Fibroblast of the conjunctiva (primary cell): ENCODE measurements at regions not wholly inside any gene's neighbourhood (a gene's known extent, or its start where the extent isn't known, plus 50 kb on each side); places are given as distances from the start of the nearest gene placed in this dataset.
"Not testable (repeated sequence)": the region's sequence is repeated elsewhere in the genome, so short reads cannot be mapped to it uniquely, and the experiment has no call there.

Experiments
- DNase-seq: peaks from one replicate; pipeline ENCODE4 v3.0.0-alpha.2; 2010; ENCODE audit warnings: low read depth

DNA sequence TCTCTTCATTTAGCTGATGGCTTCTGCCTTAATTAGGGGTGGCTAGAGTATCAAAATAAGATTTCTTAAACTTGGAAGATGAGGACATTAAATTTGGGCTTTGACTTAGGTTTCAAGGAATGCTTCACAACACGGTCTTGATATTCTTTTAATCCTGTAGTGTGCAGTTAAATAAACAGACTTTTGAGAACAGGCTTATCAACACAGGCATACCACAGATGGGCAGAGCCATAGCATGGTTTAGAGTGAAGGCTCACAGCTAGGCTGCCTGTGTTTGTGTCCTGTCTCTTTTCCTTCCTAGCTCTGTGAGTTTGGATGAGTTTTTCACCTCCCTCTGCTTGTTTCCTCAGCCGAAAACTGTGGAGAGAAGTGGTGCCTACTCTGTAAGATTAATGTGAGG, 102.3 kb upstream of the IPO9 start:
- no peak for DNase-seq

DNA sequence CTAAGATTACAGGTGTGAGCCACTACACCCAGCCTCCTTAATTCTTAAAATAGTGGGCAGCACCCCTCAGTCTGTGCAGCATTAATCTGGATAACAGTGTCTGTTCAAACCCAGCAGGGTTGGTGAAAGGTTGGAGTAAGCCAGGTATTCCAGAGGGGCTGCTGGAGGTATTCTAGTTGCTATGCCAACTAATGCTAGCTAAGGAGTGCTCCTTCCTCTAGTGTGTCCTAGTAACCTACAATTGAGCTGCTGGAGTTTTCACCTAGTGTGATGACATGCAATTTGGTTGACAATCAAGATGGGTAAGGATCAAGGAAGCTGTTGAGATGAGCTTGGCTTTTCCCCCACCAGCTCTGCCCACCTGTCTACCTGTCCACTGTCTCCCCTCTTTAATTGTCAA, 100.2 kb upstream of the IPO9 start:
- DNase-seq = no peak

DNA sequence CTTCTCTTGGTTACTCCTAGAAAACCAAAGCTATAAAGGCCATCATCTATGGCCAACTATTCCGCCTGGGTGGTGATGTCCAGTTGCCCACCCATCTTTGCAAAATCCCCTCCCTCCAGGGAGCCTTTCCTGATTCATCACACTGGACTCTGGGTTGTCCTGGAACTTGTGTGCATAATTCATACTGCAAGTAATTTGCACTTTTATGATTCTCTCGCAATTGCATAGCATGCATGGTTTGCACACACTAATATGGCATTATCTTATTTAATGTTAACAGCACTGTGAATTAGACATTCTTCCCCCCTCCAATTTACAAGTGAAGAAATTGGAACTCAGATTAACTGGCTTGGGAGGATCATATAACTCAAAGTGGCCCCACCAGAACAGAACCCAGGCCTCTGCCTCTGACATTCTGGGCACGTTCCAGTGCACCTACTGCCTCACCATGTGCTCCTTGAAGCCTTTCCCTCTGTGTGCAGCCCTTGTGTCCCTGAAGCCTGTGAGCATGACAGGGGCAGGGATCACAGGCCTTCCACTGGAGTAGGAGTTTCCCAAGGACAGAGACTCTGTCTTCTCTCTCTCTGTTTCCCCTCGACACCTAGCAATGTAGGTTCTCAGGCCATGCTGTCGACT, 98.9 kb upstream of the IPO9 start:
- DNase-seq = no peak

DNA sequence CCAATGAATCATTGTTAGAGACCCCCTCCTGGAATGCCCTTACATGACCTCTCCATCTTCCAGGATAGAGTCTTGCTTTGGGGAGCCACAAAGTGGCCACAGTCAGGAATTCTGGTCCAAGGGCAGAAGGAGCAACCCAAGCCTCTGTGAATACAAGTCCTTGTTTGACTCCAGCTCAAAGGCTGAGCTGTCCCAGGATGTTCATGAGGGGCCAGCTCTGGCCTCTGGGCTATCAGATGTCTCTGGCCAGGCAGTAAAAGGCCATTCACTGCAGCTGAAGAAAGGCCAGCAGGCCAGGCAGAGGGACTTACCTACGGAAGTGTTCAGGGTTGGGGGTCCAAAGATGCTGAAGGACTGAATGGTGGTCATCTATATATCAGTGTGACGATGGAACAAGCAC, 98.3 kb upstream of the IPO9 start:
- no peak for DNase-seq

DNA sequence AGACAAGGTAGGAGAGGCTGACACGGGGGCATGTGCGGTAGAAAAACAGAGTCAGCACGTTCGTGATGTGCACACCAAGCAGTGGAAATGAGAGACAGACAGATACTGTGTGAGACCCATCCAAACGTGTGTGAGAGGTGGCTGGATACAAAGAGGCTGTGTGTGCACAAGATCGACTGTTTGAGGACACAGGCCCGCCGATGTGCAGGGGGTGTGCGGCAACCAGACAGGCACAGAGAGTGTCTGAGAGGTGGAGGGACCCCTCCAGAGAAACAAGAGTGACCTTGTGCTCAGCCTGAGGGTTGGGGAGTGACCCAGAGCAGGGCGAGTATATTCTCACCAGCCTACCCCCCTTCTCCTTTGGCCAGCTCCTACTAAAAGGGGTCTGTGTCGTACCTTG, 97.8 kb upstream of the IPO9 start:
- DNase-seq = no peak

DNA sequence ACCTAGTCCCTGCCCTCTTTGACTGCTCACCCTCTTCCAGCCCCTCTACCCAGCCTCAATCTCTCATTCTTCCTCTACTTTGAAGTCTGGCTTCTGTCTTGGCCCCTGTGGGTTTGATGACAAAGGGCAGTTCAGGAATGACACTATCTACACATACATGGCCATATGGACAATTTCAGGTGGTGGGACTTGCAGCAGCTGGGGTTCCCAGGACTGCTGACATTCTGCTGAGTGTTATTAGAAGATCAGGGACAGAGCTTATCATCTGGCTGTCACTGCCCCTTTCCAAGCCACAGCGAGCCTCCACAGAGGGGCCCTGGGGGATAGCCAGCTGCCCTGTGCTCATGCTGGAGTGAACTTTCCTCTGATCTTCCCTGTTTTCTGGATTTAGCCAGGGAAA, 97.4 kb upstream of the IPO9 start:
- no peak for DNase-seq

DNA sequence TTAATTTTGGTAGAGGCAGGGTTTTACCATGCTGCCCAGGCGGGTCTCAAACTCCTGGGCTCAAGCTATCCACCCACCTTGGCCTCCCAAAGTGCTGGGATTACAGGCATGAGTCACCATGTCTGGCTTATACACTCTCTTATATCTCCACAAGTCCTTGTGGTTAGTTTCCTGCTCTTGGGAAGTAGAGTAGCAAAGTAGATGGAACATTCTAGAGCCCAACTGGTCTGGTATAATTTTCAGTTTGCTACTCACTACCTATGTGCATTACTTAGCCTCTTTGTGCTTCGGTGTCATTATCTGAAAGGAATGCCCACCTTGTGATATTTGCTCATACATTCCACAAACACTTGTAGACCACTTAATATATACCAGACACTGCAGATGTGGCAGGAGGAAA, 96.6 kb upstream of the IPO9 start:
- DNase-seq = no peak

DNA sequence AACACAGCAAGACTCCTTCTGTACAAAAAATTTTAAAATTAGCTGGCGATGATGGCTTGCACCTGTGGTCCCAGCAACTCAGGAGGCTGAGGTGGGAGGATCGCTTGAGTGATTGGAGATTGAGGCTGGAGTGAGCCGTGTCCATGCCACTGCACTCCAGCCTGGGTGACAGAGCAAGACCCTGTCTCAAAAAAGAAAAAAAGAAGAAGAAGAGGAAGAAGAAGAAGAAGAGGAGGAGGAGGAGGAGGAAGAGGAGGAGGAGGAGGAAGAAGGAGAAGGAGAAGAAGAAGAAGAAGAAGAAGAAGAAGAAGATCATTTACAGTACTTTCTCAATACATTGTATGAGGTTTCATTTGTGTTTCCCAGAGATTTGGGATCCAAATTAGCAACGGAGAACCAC, 94.7 kb upstream of the IPO9 start:
- DNase-seq = not testable (repeated sequence)

DNA sequence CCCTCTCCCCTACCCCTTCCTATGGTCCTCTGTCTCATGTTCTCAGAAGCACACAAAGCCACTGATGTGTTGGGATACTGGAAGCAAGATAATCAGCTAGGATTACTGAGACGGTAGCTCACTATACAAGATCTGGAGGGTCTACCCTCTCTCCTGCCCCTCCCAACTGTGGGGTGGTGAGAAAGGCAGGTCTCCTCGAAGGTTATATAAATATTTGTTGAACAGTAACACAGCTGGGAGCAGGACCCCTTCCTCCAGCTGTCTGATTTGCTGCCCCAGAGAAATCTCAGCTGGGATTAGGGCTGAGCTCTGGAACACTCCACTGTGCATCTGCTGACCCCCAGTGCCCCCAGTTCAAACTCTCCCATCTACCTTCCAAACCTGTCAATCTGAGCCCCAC, 94.2 kb upstream of the IPO9 start:
- no peak for DNase-seq

DNA sequence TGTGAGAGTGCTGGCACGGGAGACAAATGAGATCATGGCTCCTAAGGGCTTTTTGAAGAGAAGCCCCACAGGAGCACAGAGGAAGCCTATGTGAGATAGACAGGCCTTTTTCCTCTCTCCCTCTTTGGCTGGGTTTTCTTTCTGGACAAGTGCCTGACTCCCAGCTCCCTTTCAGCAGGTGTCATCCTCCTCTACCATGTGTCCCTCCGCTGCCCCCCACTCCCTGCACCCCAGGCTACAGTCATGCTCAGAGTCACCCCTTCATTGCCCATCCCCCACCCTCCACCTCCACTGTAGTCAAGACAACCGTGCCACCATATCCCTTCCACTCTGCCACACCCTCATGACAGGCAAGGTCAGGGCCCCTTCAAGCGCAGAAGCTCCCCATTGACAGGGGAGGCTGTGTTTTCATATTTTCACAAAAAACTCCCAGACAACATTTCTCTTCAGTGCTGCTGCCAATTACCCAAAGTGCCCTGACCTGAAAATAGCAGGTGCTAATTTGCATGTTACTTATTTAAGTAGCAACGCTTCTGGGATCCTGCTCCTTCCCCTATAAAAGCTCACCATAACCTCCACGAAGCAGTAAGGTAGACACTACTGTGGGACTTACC, 92.1 kb upstream of the IPO9 start:
- DNase-seq = no peak

DNA sequence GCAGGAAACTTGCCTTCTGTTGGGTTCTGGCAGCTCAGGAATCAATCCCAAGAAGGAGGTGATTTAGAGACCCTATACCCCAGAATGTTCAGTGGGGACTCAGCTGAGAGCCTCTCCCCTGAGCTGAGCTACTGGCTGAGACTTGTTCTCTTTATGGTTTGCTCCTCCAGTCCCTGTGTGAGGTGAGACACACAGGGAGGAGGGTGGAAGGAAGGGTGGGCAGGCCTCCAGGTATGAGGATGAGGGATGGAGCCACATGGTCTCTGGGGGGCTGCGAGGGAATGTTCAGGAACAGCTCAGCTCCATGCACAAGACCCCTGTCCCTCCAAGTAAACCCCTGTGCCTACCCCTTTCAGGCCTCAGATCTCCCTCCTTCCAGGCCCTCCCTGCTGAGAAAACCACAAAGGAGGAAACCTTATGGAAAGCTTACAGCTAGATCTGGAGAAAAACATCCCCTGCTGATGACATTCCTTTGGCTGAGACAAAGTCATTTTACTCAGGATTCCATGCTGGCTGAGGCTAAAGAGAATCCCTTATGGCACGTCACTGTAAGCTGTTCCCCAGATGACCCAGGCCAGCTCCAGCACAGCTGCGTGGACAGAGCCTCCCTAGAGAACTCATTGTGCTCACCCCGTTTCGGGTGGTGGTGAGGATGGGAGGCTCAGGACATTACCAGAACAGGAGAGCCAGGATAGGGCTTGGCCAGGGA, 91.5 kb upstream of the IPO9 start:
- DNase-seq = no peak

DNA sequence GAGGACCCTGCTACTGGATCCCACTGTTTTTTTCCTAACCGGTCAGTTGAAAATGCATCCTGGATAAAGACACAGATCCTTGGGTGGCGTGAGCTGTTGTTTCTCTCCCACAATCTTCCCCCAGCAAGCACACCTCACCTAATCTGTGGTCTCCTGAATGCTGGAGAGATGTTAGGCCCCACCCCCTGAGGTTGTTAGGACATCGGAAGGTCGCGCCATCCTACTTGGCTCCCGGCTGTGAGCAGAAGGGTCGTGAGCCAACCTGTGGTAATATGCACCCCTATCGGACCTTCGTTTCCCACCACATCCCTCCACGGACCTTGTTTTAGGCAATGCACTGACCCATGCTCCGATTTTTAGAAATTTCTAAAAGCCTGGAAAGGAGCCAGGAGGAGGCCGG, 89.9 kb upstream of the IPO9 start:
- no peak for DNase-seq

DNA sequence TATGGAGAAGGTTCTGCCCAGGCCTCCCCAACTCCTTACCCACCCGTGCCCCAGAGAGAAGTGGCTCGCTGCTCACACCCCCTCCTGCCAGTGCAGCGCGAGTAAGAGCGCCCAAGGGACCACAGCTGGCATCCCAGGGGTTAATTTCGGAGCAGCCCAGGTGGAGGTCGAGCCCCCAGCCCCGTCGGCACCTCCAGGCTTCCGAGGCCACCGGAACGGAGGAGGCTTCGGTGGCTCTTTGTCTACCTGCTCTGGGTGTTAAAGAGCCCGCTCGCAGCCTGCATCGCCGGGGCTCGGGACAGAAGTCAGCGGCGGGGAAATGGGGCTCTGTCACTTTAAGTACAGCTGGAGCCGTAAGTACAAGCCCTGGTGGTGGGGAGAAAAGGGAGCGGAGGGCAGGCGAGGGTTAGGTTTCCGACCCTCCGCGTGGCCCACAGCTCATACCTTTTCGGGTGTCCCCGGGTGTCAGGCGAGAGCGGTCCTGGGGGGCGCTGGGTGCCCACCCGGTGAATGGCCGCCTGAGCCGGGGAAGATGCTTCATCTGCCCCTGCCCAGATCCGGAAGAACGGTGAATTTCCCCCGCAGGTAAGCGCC, 89.4 kb upstream of the IPO9 start:
- no peak for DNase-seq

DNA sequence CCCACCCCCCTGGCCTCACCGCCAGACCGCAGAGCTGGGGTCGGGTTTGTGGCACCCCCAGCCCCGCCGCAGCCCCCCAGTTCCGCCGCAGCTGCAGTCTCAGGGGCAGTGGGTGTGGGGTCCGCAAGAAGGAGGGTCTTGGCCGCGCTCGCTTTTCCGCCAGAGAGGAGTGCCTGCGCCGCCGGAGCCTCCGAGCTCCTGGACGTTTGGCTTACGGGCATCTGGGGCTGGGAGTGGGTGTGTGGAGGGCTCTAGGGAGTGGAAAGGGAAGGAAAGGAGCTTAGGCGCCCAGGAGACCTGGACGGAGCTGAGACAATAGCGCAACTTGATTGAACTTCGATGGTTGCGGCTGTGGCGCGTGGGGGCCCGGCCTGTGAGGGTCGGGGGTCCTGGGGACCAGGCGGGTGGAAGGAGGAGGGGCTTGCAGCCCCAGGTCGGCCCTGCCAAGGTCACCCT, 88.8 kb upstream of the IPO9 start:
- no peak for DNase-seq

DNA sequence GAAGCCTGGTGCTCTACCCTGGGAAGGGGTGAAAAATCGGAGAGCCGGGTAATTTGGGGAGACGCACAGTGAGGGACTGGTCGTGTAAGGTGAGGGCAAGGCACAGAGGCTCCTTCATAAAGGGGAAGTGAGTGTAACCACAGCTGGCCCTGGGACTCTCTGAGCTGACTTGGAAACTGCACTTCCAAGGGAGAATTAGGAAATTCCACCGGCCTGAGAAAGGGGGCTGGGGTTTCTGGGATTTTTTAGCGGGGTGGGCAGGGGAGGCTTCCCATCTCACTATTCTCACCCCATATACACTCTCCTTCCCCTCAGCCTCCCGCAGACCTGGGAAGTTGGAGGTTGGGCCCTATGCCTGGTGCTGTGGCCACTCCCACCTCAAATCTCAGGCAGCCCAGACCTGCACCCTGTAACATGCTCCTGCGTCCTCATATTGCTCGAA, 88.3 kb upstream of the IPO9 start:
- DNase-seq = no peak

DNA sequence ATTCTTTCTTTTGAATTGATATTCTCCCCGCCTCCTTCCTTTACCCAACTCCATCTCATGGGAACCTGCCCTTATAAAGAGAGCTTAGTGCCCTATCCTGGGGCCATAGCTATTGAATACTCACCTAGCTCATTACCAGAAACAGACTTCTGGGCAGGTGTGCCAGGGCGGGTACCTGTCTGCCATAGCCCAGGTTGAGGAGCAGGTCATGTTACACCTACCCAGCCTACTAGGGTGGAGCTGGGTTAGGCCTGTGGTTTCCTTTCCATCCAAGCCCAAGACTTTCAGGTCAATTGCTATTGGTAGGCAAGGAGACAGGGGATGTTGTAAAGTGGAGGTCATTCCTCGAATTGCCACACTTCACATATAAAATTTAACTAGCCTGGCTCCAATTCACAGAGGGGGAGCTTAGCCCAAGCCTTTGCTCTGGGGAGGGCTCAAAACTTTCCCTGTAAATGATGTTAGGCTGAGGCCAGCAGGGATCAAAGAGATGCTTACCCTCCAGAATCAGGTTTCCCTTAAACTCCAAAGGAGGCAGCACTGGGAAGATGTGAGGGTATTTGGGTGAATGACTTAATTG, 87.1 kb upstream of the IPO9 start:
- DNase-seq = no peak

DNA sequence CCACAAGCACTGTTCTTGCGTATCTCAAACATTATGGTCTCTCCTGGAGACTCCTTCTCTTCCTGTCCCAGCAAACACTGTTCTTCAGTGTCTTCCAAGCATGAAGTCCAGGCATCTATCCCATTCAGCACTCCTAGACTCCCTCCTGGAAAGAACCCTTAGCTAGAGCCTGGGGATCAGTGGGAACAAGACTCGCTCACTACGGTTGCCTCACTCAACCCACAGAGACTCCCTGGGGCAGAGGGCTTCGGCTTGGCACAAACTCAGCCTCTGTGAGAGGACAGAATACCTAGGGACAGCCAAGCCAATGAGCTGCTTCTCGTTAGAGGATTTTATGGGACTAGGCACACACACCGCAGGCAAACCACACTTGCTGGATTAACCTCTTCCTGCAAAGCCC, 86.5 kb upstream of the IPO9 start:
- DNase-seq = no peak

DNA sequence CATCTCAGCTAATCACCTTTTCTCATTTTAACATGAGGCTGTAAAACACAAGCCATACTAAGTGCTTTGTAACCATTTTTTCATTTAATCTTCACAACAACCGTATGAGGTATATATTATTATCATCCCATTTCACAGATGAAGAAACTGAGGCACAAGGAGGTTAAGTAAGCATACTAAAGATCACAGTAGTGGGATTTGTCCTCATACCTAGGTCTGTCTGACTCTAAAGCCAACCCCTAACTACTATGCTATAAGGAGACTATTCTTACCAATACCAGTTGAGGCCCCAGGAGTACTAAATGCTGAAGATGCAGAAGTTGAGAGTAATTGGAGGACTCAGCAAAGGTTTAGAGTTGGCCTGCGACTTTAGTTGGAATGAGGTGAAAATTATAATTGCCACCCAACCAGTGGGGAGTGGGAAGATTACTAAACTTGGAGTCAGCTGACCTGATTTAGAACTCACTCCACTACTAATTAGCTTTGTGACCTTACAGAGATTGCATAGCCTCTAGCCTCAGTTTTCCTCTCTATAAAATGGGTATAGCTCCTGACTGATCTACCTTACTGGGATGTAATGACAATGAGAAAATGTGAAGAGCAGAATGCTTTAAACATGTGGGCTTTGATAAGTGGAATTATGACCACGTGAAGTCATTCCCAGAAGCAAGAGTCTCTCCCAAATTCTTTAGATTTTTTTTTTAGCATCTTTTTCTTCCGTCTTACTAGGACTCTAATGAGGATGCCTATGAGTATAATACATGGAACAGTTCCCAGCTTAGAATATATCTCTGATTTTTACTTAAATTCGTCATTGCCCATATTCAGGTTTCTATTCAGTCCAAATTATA, 85.8 kb upstream of the IPO9 start:
- DNase-seq = no peak

DNA sequence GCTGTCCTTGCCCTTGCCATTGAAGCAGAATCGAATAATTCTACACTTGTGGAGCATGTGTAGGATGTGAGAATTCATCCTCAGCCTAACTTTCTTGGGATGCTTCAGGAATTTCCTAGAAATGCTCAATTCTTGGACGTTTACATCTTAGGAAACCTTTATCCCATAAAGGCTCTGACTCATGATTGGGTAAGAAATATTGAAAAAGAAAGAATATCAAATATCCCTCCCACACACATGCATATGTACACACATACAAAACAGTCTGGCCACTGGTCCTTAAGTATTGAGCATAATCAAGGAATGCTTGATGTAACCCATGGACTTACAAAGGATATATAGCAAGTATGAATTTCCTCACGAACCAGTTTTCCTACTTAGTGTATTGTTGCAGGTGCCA, 83.9 kb upstream of the IPO9 start:
- no peak for DNase-seq

DNA sequence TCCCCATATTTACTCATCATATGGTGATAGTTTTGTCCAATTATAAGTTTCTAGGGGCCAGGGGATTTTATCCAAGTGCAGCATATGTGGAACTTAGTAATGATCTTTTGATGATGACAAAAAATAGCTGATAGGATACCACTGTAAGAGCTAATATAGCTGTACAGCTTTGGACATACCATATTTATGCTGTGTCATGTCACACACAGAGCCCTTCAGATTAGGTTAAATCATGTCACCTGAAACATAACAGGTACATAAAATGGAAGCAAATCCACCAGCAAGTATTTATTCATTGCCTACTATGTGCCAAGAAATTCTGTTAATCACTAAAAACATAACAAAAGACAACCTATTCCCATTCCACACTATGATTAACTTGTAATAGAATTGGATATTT, 82.8 kb upstream of the IPO9 start:
- no peak for DNase-seq

DNA sequence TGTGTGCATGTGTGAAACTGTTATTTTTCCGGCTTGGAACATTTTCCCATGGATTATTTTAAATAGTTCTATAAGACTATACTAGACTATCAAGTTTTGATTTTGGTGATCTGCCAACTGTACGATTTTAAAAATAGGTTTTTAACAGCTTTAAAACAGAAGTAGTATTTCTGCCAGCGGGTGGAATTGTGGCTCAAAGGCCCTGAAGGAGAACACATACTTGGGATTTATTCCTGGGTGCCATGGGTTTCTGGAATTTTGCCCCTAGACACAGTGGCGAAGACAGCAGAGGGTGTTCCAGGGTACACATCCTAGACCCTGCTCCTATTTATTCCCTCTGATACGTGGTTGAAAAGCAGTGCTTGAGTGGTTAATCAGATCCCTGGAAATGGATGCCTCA, 81.7 kb upstream of the IPO9 start:
- no peak for DNase-seq

DNA sequence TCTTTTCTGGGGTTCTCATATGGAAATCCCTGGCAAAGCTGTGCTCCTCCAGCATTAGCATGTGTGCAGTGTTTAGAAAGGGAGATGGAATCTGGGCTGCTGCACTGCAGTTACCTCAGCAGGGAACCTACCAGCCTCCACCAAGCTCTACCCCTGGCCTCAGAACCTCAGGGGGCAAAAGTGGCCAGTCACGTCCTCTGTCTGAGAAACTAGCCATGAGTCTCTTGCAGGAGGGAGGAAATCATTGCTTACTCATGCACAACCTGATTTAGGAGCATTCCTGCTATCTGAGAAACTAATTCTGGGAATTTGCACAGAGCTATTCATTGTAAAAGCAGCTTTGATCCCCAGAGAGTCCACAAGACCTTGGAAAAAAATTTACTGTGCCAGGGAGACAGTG, 80.6 kb upstream of the IPO9 start:
- DNase-seq = no peak
